Prostate gland (tissue), 2 donors: ENCODE measurements at regions not wholly inside any gene's neighbourhood (a gene's known extent, or its start where the extent isn't known, plus 50 kb on each side); places are given as distances from the start of the nearest gene placed in this dataset.
A peak's percentile ranks its signal among the peaks of the same experiment; 100 is the strongest.

Experiments
- DNase-seq: peaks from one replicate; pipeline ENCODE4 v3.0.0-alpha.2; 2019; ENCODE audit warnings: low spot score
- H3K27ac ChIP-seq, 2 donors: fragments of 200-600 bp; sonication (generic); 2 replicates each; pipeline ENCODE4 v1.5.1; 2017 to 2019
- H3K27me3 ChIP-seq: fragments of 200-600 bp; sonication (generic); replicated peaks from 2 replicates; pipeline ENCODE4 v1.5.1; 2019; ENCODE audit not compliant: insufficient read depth
- H3K36me3 ChIP-seq, 2 donors: fragments of 200-600 bp; sonication (generic); 1 replicate in 1 of 2; 2 replicates in 1 of 2; pipeline versions ENCODE4 v1.5.1 to v1.8.1; 2017 to 2019
- H3K4me1 ChIP-seq: fragments of 200-600 bp; sonication (generic); replicated peaks from 2 replicates; pipeline ENCODE4 v1.5.1; 2019
- H3K4me3 ChIP-seq, 2 donors: fragments of 200-600 bp; sonication (generic); 2 replicates each; pipeline ENCODE4 v1.5.1; 2017 to 2019
- H3K9me3 ChIP-seq: fragments of 200-600 bp; sonication (generic); 2 replicates; pipeline ENCODE4 v1.5.1; 2017
- POLR2A ChIP-seq: fragments of 450-650 bp; IDR thresholded peaks from one replicate; pipeline ENCODE4 v1.6.1; 2016; ENCODE audit warnings: antibody characterized with exemption, mild to moderate bottlenecking
- POLR2AphosphoS5 ChIP-seq: sonication (generic); formaldehyde crosslinking; IDR thresholded peaks from one replicate; pipeline ENCODE4 v1.6.1; 2017; ENCODE audit warnings: antibody characterized with exemption
- WGBS: methylation state at CpG from one replicate; pipeline ENCODE4 v1.1.5; 2018; 5-methylcytosine and 5-hydroxymethylcytosine counted together
- intact Hi-C: fragments of 100-400 bp; cut with DNase I; formaldehyde crosslinking; loops from one replicate; pipeline ENCODE4 v1.14.2; 2022
- TF ChIP-seq, protein P1 (sequence below), 4 experiments: fragments of 200-600 bp in 2 of 4; fragments of 450-650 bp in 2 of 4; sonication (generic) in 2 of 4; IDR thresholded peaks; 1 replicate in 3 of 4; 2 replicates in 1 of 4; pipeline ENCODE4 v1.5.1; 2016 to 2019; ENCODE audit warnings: antibody characterized with exemption in 4 of 4, mild to moderate bottlenecking in 2 of 4, moderate library complexity in 2 of 4

DNA sequence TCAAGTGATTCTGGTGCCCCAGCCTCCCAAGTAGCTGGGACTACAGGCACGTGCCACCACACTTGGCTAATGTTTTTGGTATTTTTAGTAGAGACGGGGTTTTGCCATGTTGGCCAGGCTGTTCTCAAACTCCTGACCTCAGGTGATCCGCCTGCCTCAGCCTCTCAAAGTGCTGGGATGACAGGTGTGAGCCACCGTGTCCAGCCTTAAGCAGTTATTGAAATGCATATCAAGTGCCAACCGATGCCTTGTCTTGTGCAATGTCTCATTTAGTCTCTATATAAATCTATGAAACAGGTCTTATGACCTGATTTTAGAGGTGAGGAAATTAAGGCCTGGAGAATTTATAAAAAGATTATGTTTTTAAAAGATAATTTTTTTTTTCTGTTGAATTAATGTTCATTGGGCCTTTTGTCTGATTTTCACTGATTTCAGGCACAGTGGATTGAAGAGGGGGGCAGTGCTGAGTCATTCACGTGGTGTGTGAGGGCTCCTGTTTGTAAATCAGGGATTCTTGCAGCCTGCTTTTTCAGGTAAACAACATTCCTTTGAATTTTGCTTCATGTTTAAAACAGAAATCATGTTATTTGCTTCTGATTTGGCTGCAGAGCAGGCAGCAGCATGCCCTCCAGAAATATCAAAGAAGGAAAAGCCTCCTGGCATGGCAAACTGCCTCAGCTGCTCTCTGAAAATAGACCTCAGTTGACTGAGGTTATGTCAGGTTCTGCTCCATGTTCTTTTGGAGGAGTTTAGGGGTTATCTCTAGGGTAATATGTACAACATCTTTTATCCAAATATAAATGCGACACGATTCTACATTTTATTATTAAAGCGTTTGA is 407.0 kb upstream of the RGMA start:
- Histone ChIP-seq H3K36me3 (no peaks in the 10 kb centered on the region), H3K4me3 (no peak overlapping the region), H3K27me3 (no peaks in the 10 kb centered on the region), H3K9me3 (no peaks in the 10 kb centered on the region), H3K4me1 (no peaks in the 10 kb centered on the region), H3K27ac (no peak overlapping the region)
- WGBS = 58% methylated on average over 9 of the region's 9 CpGs
- no peak for DNase-seq
- intact Hi-C loops = no loop called here
- no peak for TF ChIP-seq POLR2AphosphoS5

DNA sequence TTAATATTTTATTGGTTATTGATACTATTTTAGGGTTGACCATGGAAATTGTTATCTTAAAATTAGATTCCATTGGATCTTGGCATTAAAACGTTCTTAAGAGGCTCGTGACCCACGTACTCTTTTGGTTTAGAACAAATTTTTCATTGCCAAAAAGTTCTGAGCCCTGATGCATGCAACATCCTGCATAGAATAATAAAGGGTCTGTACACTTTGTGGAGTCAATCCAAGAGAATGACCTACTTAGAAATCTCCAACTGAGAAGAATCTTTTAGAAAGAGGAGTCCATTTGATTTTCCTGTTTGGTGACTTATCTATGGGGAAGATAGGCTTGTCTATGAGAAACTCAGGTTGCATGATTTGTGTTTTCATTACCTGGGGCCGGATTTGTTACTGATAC is 404.2 kb upstream of the RGMA start:
- DNase-seq = no peak
- 42% methylated on average over 4 of the region's 4 CpGs for WGBS
- Histone ChIP-seq H3K4me3 (no peak overlapping the region), H3K27ac (no peak overlapping the region), H3K27me3 (no peaks in the 10 kb centered on the region), H3K9me3 (no peaks in the 10 kb centered on the region), H3K36me3 (no peaks in the 10 kb centered on the region), H3K4me1 (no peaks in the 10 kb centered on the region)
- intact Hi-C loops = no loop called here
- TF ChIP-seq, protein P1, sequence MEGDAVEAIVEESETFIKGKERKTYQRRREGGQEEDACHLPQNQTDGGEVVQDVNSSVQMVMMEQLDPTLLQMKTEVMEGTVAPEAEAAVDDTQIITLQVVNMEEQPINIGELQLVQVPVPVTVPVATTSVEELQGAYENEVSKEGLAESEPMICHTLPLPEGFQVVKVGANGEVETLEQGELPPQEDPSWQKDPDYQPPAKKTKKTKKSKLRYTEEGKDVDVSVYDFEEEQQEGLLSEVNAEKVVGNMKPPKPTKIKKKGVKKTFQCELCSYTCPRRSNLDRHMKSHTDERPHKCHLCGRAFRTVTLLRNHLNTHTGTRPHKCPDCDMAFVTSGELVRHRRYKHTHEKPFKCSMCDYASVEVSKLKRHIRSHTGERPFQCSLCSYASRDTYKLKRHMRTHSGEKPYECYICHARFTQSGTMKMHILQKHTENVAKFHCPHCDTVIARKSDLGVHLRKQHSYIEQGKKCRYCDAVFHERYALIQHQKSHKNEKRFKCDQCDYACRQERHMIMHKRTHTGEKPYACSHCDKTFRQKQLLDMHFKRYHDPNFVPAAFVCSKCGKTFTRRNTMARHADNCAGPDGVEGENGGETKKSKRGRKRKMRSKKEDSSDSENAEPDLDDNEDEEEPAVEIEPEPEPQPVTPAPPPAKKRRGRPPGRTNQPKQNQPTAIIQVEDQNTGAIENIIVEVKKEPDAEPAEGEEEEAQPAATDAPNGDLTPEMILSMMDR (IDR thresholded peaks at IDR 0.05) = no peak
- no peak for TF ChIP-seq POLR2AphosphoS5
- no peak for TF ChIP-seq POLR2A

DNA sequence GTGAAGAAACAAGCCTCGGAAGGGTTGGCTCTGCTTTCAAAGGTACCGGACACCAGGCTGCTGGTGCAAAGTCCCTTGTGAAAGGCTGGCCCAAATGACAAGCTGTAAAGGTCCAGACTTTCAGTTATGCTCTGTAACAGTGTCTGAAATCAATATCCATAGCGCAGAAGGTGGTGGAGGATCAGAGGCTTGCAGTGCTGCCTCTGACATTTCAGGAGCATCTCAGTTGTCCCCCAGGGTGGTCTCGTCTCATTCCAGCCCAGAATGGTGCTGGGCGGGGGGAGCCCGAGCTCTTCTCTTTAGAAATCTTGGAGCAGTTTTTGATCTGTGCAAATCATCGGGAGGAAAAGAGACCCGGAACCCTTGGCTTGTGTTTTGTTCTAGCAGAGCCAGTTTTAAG is 402.3 kb upstream of the RGMA start:
- 87% methylated on average over 8 of the region's 8 CpGs for WGBS
- intact Hi-C loops = no loop called here
- Histone ChIP-seq H3K27me3 (no peaks in the 10 kb centered on the region), H3K9me3 (no peaks in the 10 kb centered on the region), H3K36me3 (no peaks in the 10 kb centered on the region), H3K4me3 (no peak overlapping the region), H3K27ac (no peak overlapping the region), H3K4me1 (no peaks in the 10 kb centered on the region)
- no peak for TF ChIP-seq POLR2AphosphoS5
- TF ChIP-seq POLR2A = no peak
- TF ChIP-seq, protein P1 (IDR thresholded peaks at IDR 0.05) = no peak
- DNase-seq = no peak

DNA sequence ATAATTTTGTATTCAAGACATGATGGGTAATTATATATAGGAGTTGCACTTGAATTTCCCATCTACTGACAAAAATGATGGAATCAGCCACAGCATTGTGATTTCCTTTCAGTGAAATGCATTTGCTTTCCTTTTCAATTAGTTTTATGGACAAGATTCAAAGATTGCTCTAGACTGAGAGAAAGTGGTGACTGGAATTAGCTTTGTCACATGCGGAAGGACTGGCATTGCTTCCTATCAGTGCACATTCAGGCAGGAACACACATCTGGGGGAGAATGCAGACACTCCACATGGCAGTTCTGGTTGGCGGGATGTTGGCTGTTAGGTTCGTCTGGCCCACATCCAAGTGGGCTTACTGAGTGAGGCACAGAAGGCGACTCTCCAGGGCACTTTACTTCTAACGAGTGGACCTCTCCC is 399.3 kb upstream of the RGMA start:
- 94% methylated on average over 5 of the region's 5 CpGs for WGBS
- Histone ChIP-seq H3K27me3 (no peaks in the 10 kb centered on the region), H3K27ac (no peak overlapping the region), H3K36me3 (no peaks in the 10 kb centered on the region), H3K4me1 (no peaks in the 10 kb centered on the region), H3K4me3 (no peak overlapping the region), H3K9me3 (no peaks in the 10 kb centered on the region)
- TF ChIP-seq, protein P1 (IDR thresholded peaks at IDR 0.05) = no peak
- TF ChIP-seq POLR2AphosphoS5 (no peak), POLR2A (no peak)
- DNase-seq = no peak
- intact Hi-C loops = no loop called here

DNA sequence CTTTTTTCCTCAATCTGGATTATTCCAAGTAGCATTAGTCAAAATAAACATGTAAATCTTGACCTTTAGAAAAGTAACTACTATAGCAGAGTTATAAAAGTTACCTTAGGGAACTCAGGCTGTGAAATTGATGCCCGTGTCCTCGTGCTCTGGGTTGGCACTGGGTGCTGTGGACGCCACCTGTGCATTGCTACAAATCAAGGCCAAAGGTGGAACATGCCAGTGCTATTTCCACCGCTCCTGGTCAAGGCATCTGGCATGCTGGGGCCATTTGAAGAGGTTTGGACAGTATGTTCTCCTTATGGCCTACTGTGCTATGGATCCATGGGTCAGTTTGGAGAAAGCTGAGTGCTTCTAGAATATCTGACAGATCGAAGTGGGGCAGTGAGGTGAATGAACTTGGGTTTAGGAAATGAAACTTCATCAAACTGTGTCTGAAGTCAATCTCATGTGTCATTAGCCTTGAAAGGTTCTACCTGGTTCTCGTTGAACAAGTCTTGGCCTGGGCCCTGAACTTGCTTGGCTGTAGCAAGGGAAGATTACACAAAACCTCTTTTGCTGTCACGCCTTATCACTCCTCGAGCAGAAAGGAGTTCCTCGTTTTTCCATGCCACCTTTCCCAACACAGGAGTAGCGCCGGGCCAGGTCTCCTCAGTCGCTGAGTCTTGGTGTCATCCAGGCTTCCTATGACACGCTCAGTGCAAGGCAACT is 397.6 kb upstream of the RGMA start:
- Histone ChIP-seq H3K9me3 (no peaks in the 10 kb centered on the region), H3K36me3 (no peaks in the 10 kb centered on the region), H3K4me3 (no peak overlapping the region), H3K27ac (peak overlapping the region; percentile 3 to 9), H3K27me3 (no peaks in the 10 kb centered on the region), H3K4me1 (no peaks in the 10 kb centered on the region)
- no peak for DNase-seq
- TF ChIP-seq POLR2AphosphoS5 = no peak
- TF ChIP-seq, protein P1 (IDR thresholded peaks at IDR 0.05) = no peak
- TF ChIP-seq POLR2A = no peak
- intact Hi-C loops = no loop called here
- WGBS = 74% methylated on average over 13 of the region's 13 CpGs
